ENCODE measurements at regions not wholly inside any gene's neighbourhood (a gene's known extent, or its start where the extent isn't known, plus 50 kb on each side); places are given as distances from the start of the nearest gene placed in this dataset.
A peak's percentile ranks its signal among the peaks of the same experiment; 100 is the strongest.

DNA sequence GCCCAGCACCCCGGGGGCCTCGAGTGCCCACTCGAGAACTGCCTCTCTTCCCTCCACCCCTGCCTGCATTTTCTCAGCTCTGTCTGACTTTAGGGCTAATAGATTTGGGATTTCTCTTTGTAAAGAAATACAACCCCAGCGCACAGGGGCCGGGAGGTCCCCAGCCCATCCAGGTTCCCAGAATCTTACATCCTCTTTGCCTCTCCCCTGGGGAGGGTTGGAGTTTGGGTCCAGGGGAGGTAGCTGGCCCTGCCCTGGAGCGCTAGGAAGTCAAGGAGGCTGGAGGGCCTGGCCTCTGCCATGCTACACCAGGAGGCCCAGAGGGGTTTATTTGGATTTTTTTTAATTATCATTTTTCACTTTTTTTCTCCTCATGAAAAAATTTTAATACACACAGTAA, 65.7 kb upstream of the LMO1 start:
- DNase-seq (no peak), ATAC-seq (ENCODE audit: low read depth) (no peak)
- Mint-ChIP-seq H3K9me3 (no peaks in the 10 kb centered on the region), H3K4me1 (peaks cover 27% of the 10 kb centered on the region), H3K27me3 (peaks cover 8% of the 10 kb centered on the region), H3K27ac (no peak overlapping the region), H3K36me3 (ENCODE audit: low read depth) (no peaks in the 10 kb centered on the region), H3K4me3 (no peak overlapping the region)
- intact Hi-C loops (cut with micrococcal nuclease): loop anchor here (2.0 to 5.0 kb wide), 2 partner anchors 237 to 633 kb away; partner anchors contain the start of gene TMEM9B
- ChIA-PET CTCF (interaction anchor here (1.2 to 1.5 kb wide), 2 partner anchors 14 to 237 kb away, joined by 4 read pairs; no protein-coding TSS in a partner anchor), POLR2A (interaction anchor here (0.6 kb wide), 1 partner anchor 87 kb away, joined by 3 read pairs; no protein-coding TSS in a partner anchor)
- TF ChIP-seq, protein P1, sequence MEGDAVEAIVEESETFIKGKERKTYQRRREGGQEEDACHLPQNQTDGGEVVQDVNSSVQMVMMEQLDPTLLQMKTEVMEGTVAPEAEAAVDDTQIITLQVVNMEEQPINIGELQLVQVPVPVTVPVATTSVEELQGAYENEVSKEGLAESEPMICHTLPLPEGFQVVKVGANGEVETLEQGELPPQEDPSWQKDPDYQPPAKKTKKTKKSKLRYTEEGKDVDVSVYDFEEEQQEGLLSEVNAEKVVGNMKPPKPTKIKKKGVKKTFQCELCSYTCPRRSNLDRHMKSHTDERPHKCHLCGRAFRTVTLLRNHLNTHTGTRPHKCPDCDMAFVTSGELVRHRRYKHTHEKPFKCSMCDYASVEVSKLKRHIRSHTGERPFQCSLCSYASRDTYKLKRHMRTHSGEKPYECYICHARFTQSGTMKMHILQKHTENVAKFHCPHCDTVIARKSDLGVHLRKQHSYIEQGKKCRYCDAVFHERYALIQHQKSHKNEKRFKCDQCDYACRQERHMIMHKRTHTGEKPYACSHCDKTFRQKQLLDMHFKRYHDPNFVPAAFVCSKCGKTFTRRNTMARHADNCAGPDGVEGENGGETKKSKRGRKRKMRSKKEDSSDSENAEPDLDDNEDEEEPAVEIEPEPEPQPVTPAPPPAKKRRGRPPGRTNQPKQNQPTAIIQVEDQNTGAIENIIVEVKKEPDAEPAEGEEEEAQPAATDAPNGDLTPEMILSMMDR (IDR thresholded peaks at IDR 0.05): no peak

- CTCF ChIA-PET: interaction anchor here (1.2 kb wide), 2 partner anchors 235 to 238 kb away, joined by 3 to 4 read pairs; no protein-coding TSS in a partner anchor
- H3K4me3 Mint-ChIP-seq: peak overlapping the region; percentile 46
- no peaks in the 10 kb centered on the region for H3K9me3 Mint-ChIP-seq
- TF ChIP-seq, protein P1 (IDR thresholded peaks at IDR 0.05): no peak
- POLR2A ChIA-PET: interaction anchor here (0.6 to 1.2 kb wide), 2 partner anchors 11 to 86 kb away, joined by 3 read pairs; no protein-coding TSS in a partner anchor
- intact Hi-C loops (cut with micrococcal nuclease): loop anchor here (1.0 to 5.0 kb wide), 3 partner anchors 14 to 633 kb away; partner anchors contain the start of gene TMEM9B
- H3K4me1 Mint-ChIP-seq: peaks cover 27% of the 10 kb centered on the region
- H3K27me3 Mint-ChIP-seq: peaks cover 8% of the 10 kb centered on the region
- DNase-seq (peak; percentile 59), ATAC-seq (ENCODE audit: low read depth) (peak; percentile 74)
- no peak overlapping the region for H3K27ac Mint-ChIP-seq
- H3K36me3 Mint-ChIP-seq (ENCODE audit: low read depth): no peaks in the 10 kb centered on the region
Observed at GRCh38 chr11:8328848-8329330, 65.2 kb upstream of the LMO1 start.

DNA sequence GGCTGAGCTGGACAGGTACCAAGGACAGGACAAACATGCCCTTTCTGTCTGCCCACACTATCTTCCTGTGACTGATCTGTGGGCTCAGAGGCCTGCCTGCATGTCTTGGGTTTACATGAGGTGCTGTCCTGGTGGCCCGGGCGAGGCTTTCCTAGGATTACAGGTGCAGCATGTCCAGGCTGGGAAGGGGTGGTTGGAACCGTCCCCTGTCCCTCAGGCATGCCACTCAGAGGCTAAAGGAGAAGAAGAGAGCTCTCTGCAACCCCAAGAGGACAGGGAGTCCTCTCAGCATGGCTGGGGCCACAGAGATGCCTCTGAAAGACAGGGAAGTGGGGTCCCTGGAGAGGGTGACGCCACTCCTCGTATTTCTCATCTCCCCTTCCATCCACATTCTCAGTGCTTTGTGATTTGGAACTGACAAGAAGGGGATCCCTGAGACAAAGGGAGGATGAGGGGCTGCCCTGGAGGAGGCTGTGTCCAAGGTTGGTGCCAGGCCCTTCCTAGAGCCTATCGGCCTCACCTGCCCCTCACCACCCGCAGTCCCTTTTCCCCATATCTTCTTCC, 64.6 kb upstream of the LMO1 start:
- Mint-ChIP-seq H3K27me3 (peaks cover 8% of the 10 kb centered on the region), H3K36me3 (ENCODE audit: low read depth) (no peaks in the 10 kb centered on the region), H3K4me1 (peaks cover 27% of the 10 kb centered on the region), H3K27ac (no peak overlapping the region), H3K9me3 (no peaks in the 10 kb centered on the region), H3K4me3 (no peak overlapping the region)
- POLR2A ChIA-PET: interaction anchor here (1.2 kb wide), 1 partner anchor 12 kb away, joined by 3 read pairs; no protein-coding TSS in a partner anchor
- ATAC-seq (ENCODE audit: low read depth): no peak
- TF ChIP-seq, protein P1 (IDR thresholded peaks at IDR 0.05): no peak
- intact Hi-C loops (cut with micrococcal nuclease): loop anchor here (1.0 to 5.0 kb wide), 3 partner anchors 15 to 634 kb away; partner anchors contain the start of gene TMEM9B
- CTCF ChIA-PET: interaction anchor here (0.9 to 1.2 kb wide), 3 partner anchors 12 to 239 kb away, joined by 3 to 5 read pairs (median 3); no protein-coding TSS in a partner anchor
- DNase-seq: no peak

- intact Hi-C loops (cut with micrococcal nuclease): loop anchor here (1.0 to 5.0 kb wide), 3 partner anchors 16 to 635 kb away; partner anchors contain the start of gene TMEM9B
- CTCF ChIA-PET: interaction anchor here (0.9 to 1.2 kb wide), 3 partner anchors 12 to 239 kb away, joined by 3 to 5 read pairs (median 3); no protein-coding TSS in a partner anchor
- peak overlapping the region; percentile 30 for H3K27ac Mint-ChIP-seq
- H3K4me1 Mint-ChIP-seq: peaks cover 27% of the 10 kb centered on the region
- no peak overlapping the region for H3K4me3 Mint-ChIP-seq
- no peaks in the 10 kb centered on the region for H3K9me3 Mint-ChIP-seq
- POLR2A ChIA-PET: interaction anchor here (1.2 kb wide), 1 partner anchor 12 kb away, joined by 3 read pairs; no protein-coding TSS in a partner anchor
- ATAC-seq (ENCODE audit: low read depth): peak; percentile 59
- TF ChIP-seq, protein P1 (IDR thresholded peaks at IDR 0.05): no peak
- H3K36me3 Mint-ChIP-seq (ENCODE audit: low read depth): no peaks in the 10 kb centered on the region
- peaks cover 8% of the 10 kb centered on the region for H3K27me3 Mint-ChIP-seq
- no peak for DNase-seq
Observed at GRCh38 chr11:8327761-8328192, 64.1 kb upstream of the LMO1 start.

DNA sequence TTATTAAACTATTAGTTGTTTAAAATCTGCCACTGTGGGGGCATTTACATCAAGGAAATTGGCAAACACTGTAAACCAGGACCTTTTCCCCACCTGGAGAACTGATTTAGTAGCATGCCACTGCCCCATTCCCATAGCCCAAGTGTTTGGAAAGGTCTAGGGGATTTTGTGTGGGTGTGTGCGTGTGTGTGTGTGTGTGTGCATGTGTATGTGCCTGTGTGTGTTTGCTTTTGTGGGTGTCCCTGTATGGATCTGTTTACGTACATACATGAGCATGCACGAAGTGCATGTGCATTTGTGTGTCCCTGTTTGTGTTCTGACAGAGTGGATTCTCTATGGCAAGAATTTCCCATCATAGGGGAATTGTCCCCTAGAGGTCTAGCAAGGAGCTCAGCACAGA, 62.7 kb upstream of the LMO1 start:
- ATAC-seq (ENCODE audit: low read depth) (no peak), DNase-seq (no peak)
- Mint-ChIP-seq H3K4me1 (peaks cover 16% of the 10 kb centered on the region), H3K4me3 (no peak overlapping the region), H3K9me3 (no peaks in the 10 kb centered on the region), H3K36me3 (ENCODE audit: low read depth) (no peaks in the 10 kb centered on the region), H3K27ac (no peak overlapping the region), H3K27me3 (peaks cover 8% of the 10 kb centered on the region)
- intact Hi-C loops (cut with micrococcal nuclease): loop anchor here (5.0 kb wide), 1 partner anchor 636 kb away; the partner anchor contains the start of gene TMEM9B
- ChIA-PET POLR2A (no interaction called here), CTCF (no interaction called here)
- TF ChIP-seq, protein P1 (IDR thresholded peaks at IDR 0.05): no peak
